ENCODE measurements at regions not wholly inside any gene's neighbourhood (a gene's known extent, or its start where the extent isn't known, plus 50 kb on each side); places are given as distances from the start of the nearest gene placed in this dataset.

GRCh38 chr6:74671558-74672025 lies 534.3 kb downstream of the COL12A1 start:
- no peak for DNase-seq
- Histone ChIP-seq H3K4me1 (replicated peaks in 1 of 2) (no peaks in the 10 kb centered on the region), H3K36me3 (replicated peaks in 1 of 2) (no peaks in the 10 kb centered on the region), H3K9me3 (replicated peaks in 1 of 3) (no peaks in the 10 kb centered on the region), H3K27me3 (no peaks in the 10 kb centered on the region), H3K4me3 (no peak overlapping the region), H3K27ac (no peak overlapping the region)
- WGBS, 4 donors: 42 to 69% (median 48%) methylated on average over 6 of the region's 6 CpGs
- TF ChIP-seq POLR2A (IDR thresholded peaks at IDR 0.05) (no peak), CTCF (IDR thresholded peaks at IDR 0.05) (no peak)
- intact Hi-C loops (cut with DNase I): no loop called here

GRCh38 chr6:74658391-74658790 lies 547.5 kb downstream of the COL12A1 start:
- Histone ChIP-seq H3K9me3 (replicated peaks in 1 of 3) (no peaks in the 10 kb centered on the region), H3K36me3 (replicated peaks in 1 of 2) (no peaks in the 10 kb centered on the region), H3K4me1 (replicated peaks in 1 of 2) (no peaks in the 10 kb centered on the region), H3K4me3 (no peak overlapping the region), H3K27ac (no peak overlapping the region), H3K27me3 (no peaks in the 10 kb centered on the region)
- DNase-seq: no peak
- TF ChIP-seq CTCF (IDR thresholded peaks at IDR 0.05) (no peak), POLR2A (IDR thresholded peaks at IDR 0.05) (no peak)
- intact Hi-C loops (cut with DNase I): no loop called here

GRCh38 chr6:74657931-74658330 lies 547.9 kb downstream of the COL12A1 start:
- Histone ChIP-seq H3K4me3 (no peak overlapping the region), H3K9me3 (replicated peaks in 1 of 3) (no peaks in the 10 kb centered on the region), H3K27me3 (no peaks in the 10 kb centered on the region), H3K4me1 (replicated peaks in 1 of 2) (no peaks in the 10 kb centered on the region), H3K27ac (no peak overlapping the region), H3K36me3 (replicated peaks in 1 of 2) (no peaks in the 10 kb centered on the region)
- 68 to 85% (median 70%) methylated on average over 1 of the region's 1 CpG for WGBS, 4 donors
- no peak for TF ChIP-seq CTCF (IDR thresholded peaks at IDR 0.05)
- TF ChIP-seq POLR2A (IDR thresholded peaks at IDR 0.05): no peak
- DNase-seq: no peak
- intact Hi-C loops (cut with DNase I): no loop called here

- WGBS, 4 donors: 51 to 66% (median 60%) methylated on average over 2 of the region's 2 CpGs
- H3K36me3 ChIP-seq (replicated peaks in 1 of 2): no peaks in the 10 kb centered on the region
- intact Hi-C loops (cut with DNase I): no loop called here
- H3K27me3 ChIP-seq: no peaks in the 10 kb centered on the region
- H3K9me3 ChIP-seq (replicated peaks in 1 of 3): no peaks in the 10 kb centered on the region
- H3K27ac ChIP-seq: no peak overlapping the region
- no peak for DNase-seq
- no peak for TF ChIP-seq POLR2A (IDR thresholded peaks at IDR 0.05)
- no peak for TF ChIP-seq CTCF (IDR thresholded peaks at IDR 0.05)
- H3K4me3 ChIP-seq: no peak overlapping the region
- H3K4me1 ChIP-seq (replicated peaks in 1 of 2): no peaks in the 10 kb centered on the region
These were observed 548.8 kb downstream of the COL12A1 start for GRCh38 chr6:74657011-74657410.
